Endodermal cell (in vitro differentiated cells): ENCODE measurements at regions not wholly inside any gene's neighbourhood (a gene's known extent, or its start where the extent isn't known, plus 50 kb on each side); places are given as distances from the start of the nearest gene placed in this dataset.

Experiments
- DNase-seq: peaks from one replicate; pipeline ENCODE4 v3.0.0-alpha.2; 2017
- H3K27ac ChIP-seq: 2 replicates; pipeline ENCODE4 v1.5.1; 2013; ENCODE audit warnings: mild to moderate bottlenecking, low read depth, low read length, moderate library complexity
- H3K27me3 ChIP-seq: 2 replicates; pipeline ENCODE4 v1.6.1; 2013; ENCODE audit warnings: mild to moderate bottlenecking, low read length, moderate library complexity; ENCODE audit not compliant: insufficient read depth, control insufficient read depth, poor library complexity, severe bottlenecking
- H3K36me3 ChIP-seq: 2 replicates; pipeline ENCODE4 v1.7.0; 2013; ENCODE audit warnings: mild to moderate bottlenecking, low read length, moderate library complexity; ENCODE audit not compliant: control insufficient read depth, insufficient read depth
- H3K4me1 ChIP-seq: one replicate; pipeline ENCODE4 v1.7.0; 2013; ENCODE audit warnings: low read length; ENCODE audit not compliant: control insufficient read depth, insufficient read depth
- H3K4me3 ChIP-seq: 2 replicates; pipeline ENCODE4 v1.5.1; 2013; ENCODE audit warnings: mild to moderate bottlenecking, low read length, moderate library complexity
- H3K9ac ChIP-seq: 2 replicates; pipeline ENCODE4 v1.6.1; 2013; ENCODE audit warnings: mild to moderate bottlenecking, low read length, moderate library complexity; ENCODE audit not compliant: poor library complexity, severe bottlenecking; ENCODE audit errors: extremely low read depth
- H3K9me3 ChIP-seq: 2 replicates; pipeline ENCODE4 v1.6.1; 2013; ENCODE audit warnings: mild to moderate bottlenecking, low read length, moderate library complexity; ENCODE audit not compliant: control insufficient read depth
- H3K27ac Mint-ChIP-seq: 2 replicates; pipeline ENCODE4 v1.8.0; 2020; ENCODE audit warnings: mixed read lengths
- H3K27me3 Mint-ChIP-seq: 2 replicates; pipeline ENCODE4 v1.8.0; 2021; ENCODE audit warnings: mild to moderate bottlenecking, mixed read lengths; ENCODE audit not compliant: insufficient read depth
- H3K36me3 Mint-ChIP-seq: 2 replicates; pipeline ENCODE4 v1.8.0; 2020; ENCODE audit warnings: low read depth, mixed read lengths
- H3K4me1 Mint-ChIP-seq: 2 replicates; pipeline ENCODE4 v1.8.0; 2020; ENCODE audit warnings: mixed read lengths
- H3K4me3 Mint-ChIP-seq: 2 replicates; pipeline ENCODE4 v1.8.0; 2020; ENCODE audit warnings: mild to moderate bottlenecking, moderate library complexity, mixed read lengths
- H3K9me3 Mint-ChIP-seq: 2 replicates; pipeline ENCODE4 v1.8.0; 2020; ENCODE audit warnings: mild to moderate bottlenecking, mixed read lengths
- WGBS, 2 experiments: methylation state at CpG; one replicate each; pipeline versions ENCODE4 v1.1.5 to v1.1.7; 2013; ENCODE audit warnings: missing lambda C conversion rate in 2 of 2, mixed read lengths in 1 of 2; ENCODE audit not compliant: insufficient coverage in 1 of 2, insufficient read length in 1 of 2; 5-methylcytosine and 5-hydroxymethylcytosine counted together
- TF ChIP-seq, protein P1 (sequence below): fragments of 200-600 bp; sonication (generic); conservative IDR thresholded peaks from 2 replicates; pipeline ENCODE4 v1.5.0; 2021; ENCODE audit warnings: antibody characterized with exemption, mild to moderate bottlenecking

DNA sequence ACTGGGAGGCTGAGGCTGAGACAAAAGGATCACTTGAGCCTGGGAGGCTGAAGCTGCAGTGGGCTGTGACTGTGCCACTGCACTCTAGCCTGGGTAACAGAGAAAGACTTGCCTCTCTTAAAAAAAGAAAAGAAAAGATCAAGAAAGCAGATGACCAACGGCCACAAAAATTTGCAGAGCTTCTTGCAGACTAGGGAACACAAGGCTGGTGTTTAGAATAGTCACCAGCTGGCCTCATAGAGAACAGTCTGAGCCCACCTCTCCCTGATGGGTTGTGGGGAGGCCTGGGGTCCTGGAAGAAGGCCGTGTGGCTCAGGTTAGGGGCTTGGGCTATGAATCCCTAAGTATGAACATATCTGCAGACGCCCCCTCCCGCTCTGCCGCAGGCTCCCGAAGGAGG, 73.7 kb upstream of the MED9 start:
- no peaks in the 10 kb centered on the region for H3K27me3 ChIP-seq
- TF ChIP-seq, protein P1, sequence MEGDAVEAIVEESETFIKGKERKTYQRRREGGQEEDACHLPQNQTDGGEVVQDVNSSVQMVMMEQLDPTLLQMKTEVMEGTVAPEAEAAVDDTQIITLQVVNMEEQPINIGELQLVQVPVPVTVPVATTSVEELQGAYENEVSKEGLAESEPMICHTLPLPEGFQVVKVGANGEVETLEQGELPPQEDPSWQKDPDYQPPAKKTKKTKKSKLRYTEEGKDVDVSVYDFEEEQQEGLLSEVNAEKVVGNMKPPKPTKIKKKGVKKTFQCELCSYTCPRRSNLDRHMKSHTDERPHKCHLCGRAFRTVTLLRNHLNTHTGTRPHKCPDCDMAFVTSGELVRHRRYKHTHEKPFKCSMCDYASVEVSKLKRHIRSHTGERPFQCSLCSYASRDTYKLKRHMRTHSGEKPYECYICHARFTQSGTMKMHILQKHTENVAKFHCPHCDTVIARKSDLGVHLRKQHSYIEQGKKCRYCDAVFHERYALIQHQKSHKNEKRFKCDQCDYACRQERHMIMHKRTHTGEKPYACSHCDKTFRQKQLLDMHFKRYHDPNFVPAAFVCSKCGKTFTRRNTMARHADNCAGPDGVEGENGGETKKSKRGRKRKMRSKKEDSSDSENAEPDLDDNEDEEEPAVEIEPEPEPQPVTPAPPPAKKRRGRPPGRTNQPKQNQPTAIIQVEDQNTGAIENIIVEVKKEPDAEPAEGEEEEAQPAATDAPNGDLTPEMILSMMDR: no peak
- H3K9ac ChIP-seq: no peak overlapping the region
- H3K4me1 ChIP-seq: no peaks in the 10 kb centered on the region
- 79 to 92% methylated on average over 2 to 6 of the region's 6 CpGs for WGBS, 2 experiments
- no peak overlapping the region for H3K4me3 ChIP-seq
- no peaks in the 10 kb centered on the region for H3K9me3 Mint-ChIP-seq
- H3K27ac Mint-ChIP-seq: no peak overlapping the region
- no peaks in the 10 kb centered on the region for H3K36me3 ChIP-seq
- no peak overlapping the region for H3K27ac ChIP-seq
- H3K27me3 Mint-ChIP-seq: peaks cover 5% of the 10 kb centered on the region
- H3K9me3 ChIP-seq: no peaks in the 10 kb centered on the region
- H3K36me3 Mint-ChIP-seq: no peaks in the 10 kb centered on the region
- DNase-seq: peak; percentile 49
- H3K4me3 Mint-ChIP-seq: no peak overlapping the region
- H3K4me1 Mint-ChIP-seq: peaks cover 13% of the 10 kb centered on the region

DNA sequence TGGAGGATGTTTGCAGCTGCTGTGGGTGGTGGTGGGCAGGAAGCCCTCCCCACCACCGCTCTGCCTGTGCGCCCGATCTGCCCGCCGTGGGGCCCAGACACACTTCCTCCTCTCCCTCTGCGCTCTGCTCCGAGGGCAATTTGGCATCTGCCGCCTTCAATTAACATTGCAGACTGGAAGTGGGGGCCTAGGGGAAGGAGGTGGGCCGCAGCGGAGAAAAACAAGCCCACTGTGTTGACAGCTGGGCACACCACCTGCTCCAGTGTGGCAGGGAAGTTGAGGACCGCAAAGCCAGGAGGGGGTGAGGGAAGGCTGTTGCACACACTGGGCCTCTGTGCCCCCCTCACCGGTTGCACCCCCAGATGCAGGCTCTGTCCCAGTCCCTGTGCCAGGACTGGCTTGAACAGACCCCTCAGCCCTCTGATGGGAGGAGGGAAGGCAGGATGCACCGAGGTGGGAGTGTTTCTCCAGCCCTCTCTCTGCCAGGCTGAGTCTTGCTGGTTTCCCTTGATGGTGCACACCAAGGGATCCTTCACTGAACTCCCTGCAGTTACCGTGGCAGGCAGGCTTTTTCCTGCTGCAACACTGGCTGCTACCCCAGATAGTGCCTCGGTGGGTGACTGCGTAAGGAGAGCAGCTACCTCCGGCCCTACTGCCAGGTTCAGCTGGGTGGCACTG, 72.8 kb upstream of the MED9 start:
- Histone ChIP-seq H3K27ac (peak overlapping the region; percentile 32), H3K9me3 (no peaks in the 10 kb centered on the region), H3K36me3 (no peaks in the 10 kb centered on the region), H3K27me3 (no peaks in the 10 kb centered on the region), H3K4me3 (no peak overlapping the region), H3K4me1 (no peaks in the 10 kb centered on the region), H3K9ac (no peak overlapping the region)
- no peak for DNase-seq
- H3K27ac Mint-ChIP-seq: no peak overlapping the region
- TF ChIP-seq, protein P1: no peak
- H3K4me1 Mint-ChIP-seq: peaks cover 13% of the 10 kb centered on the region
- WGBS, 2 experiments: 90 to 95% methylated on average over 10 to 17 of the region's 17 CpGs
- no peak overlapping the region for H3K4me3 Mint-ChIP-seq
- no peaks in the 10 kb centered on the region for H3K36me3 Mint-ChIP-seq
- H3K27me3 Mint-ChIP-seq: peaks cover 9% of the 10 kb centered on the region
- H3K9me3 Mint-ChIP-seq: no peaks in the 10 kb centered on the region

DNA sequence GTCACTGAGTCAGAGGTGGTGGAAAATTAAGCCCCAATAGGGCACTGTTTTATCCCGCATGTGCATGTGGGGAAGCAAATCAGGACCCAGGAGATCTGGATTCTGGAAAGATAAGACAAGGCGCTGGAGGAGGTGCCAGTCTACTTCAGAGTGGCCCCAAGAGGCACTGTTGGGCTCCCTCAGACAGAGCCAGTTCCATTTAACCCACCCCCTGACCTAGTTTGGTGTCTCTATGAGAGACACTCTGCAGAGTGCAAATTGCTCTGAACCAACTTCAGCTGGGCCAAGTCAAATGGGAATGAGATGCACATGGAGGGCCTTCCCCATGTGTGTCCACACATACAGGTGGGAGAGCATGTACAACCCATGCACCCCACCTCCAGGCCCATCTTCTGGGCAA, 71.1 kb upstream of the MED9 start:
- Mint-ChIP-seq H3K9me3 (no peaks in the 10 kb centered on the region), H3K27me3 (peaks cover 14% of the 10 kb centered on the region), H3K36me3 (no peaks in the 10 kb centered on the region), H3K27ac (no peak overlapping the region), H3K4me1 (peaks cover 13% of the 10 kb centered on the region), H3K4me3 (no peak overlapping the region)
- Histone ChIP-seq H3K27me3 (no peaks in the 10 kb centered on the region), H3K9ac (no peak overlapping the region), H3K27ac (no peak overlapping the region), H3K9me3 (no peaks in the 10 kb centered on the region), H3K4me3 (no peak overlapping the region), H3K36me3 (no peaks in the 10 kb centered on the region), H3K4me1 (no peaks in the 10 kb centered on the region)
- DNase-seq: no peak
- WGBS, 2 experiments: 82 to 91% methylated on average over 2 of the region's 2 CpGs
- TF ChIP-seq, protein P1: no peak
